Breast epithelium (tissue), 3 donors: ENCODE measurements at regions not wholly inside any gene's neighbourhood (a gene's known extent, or its start where the extent isn't known, plus 50 kb on each side); places are given as distances from the start of the nearest gene placed in this dataset.

Experiments used
- POLR2AphosphoS5 ChIP-seq, 3 donors: sonication (generic); formaldehyde crosslinking; IDR thresholded peaks; one replicate each; pipeline ENCODE4 v1.6.1; 2017; ENCODE audit warnings: antibody characterized with exemption in 3 of 3
- TF ChIP-seq, protein P1 (sequence below), 3 donors: fragments of 450-650 bp; IDR thresholded peaks; one replicate each; pipeline ENCODE4 v1.5.1; 2016 to 2017; ENCODE audit warnings: antibody characterized with exemption in 3 of 3, mild to moderate bottlenecking in 3 of 3, moderate library complexity in 3 of 3

- TF ChIP-seq, protein P1, sequence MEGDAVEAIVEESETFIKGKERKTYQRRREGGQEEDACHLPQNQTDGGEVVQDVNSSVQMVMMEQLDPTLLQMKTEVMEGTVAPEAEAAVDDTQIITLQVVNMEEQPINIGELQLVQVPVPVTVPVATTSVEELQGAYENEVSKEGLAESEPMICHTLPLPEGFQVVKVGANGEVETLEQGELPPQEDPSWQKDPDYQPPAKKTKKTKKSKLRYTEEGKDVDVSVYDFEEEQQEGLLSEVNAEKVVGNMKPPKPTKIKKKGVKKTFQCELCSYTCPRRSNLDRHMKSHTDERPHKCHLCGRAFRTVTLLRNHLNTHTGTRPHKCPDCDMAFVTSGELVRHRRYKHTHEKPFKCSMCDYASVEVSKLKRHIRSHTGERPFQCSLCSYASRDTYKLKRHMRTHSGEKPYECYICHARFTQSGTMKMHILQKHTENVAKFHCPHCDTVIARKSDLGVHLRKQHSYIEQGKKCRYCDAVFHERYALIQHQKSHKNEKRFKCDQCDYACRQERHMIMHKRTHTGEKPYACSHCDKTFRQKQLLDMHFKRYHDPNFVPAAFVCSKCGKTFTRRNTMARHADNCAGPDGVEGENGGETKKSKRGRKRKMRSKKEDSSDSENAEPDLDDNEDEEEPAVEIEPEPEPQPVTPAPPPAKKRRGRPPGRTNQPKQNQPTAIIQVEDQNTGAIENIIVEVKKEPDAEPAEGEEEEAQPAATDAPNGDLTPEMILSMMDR (IDR thresholded peaks at IDR 0.05) = no peak
- no peak for TF ChIP-seq POLR2AphosphoS5 (IDR thresholded peaks at IDR 0.05)
Observed at GRCh38 chr2:186031229-186031628, 292.6 kb downstream of the FSIP2 start.
